GM18499 (cell line): ENCODE measurements at regions not wholly inside any gene's neighbourhood (a gene's known extent, or its start where the extent isn't known, plus 50 kb on each side); places are given as distances from the start of the nearest gene placed in this dataset.
"Not testable (repeated sequence)": the region's sequence is repeated elsewhere in the genome, so short reads cannot be mapped to it uniquely, and the experiment has no call there.

ENCODE experiments used
- ATAC-seq: cut with Tn5 transposase; IDR thresholded peaks from one replicate; pipeline ENCODE4 v1.9.1; 2021; ENCODE audit warnings: moderate number of reproducible peaks; ENCODE audit not compliant: insufficient read depth, unreplicated experiment

- not testable (repeated sequence) for ATAC-seq
Measured at GRCh38 chr1:144516172-144516571, 54.7 kb upstream of the NBPF15 start.

- not testable (repeated sequence) for ATAC-seq
Measured at GRCh38 chr1:144516906-144517305, 55.4 kb upstream of the NBPF15 start.

GRCh38 chr1:144518439-144518838 is 57.0 kb upstream of the NBPF15 start:
- ATAC-seq, result not testable (repeated sequence)

- not testable (repeated sequence) for ATAC-seq
Measured at GRCh38 chr1:144519528-144520189, 58.2 kb upstream of the NBPF15 start.

- peak; percentile 87 for ATAC-seq
Measured at GRCh38 chr1:144523661-144524407, 62.4 kb upstream of the NBPF15 start.

GRCh38 chr1:144532156-144532607 is 60.5 kb upstream of the PPIAL4F start:
- ATAC-seq, result not testable (repeated sequence)

- not testable (repeated sequence) for ATAC-seq
Measured at GRCh38 chr1:144533480-144533879, 59.2 kb upstream of the PPIAL4F start.

GRCh38 chr1:144534286-144534685 is 58.4 kb upstream of the PPIAL4F start:
- not testable (repeated sequence) for ATAC-seq

GRCh38 chr1:144536677-144537076 is 56.0 kb upstream of the PPIAL4F start:
- ATAC-seq, result not testable (repeated sequence)

GRCh38 chr1:144537234-144537633 is 55.5 kb upstream of the PPIAL4F start:
- ATAC-seq, result not testable (repeated sequence)

- ATAC-seq, result not testable (repeated sequence)
Measured at GRCh38 chr1:144538736-144539135, 54.0 kb upstream of the PPIAL4F start.

- ATAC-seq, result not testable (repeated sequence)
Measured at GRCh38 chr1:144539191-144539960, 53.3 kb upstream of the PPIAL4F start.
